Natural killer cell (primary cell): ENCODE measurements at regions not wholly inside any gene's neighbourhood (a gene's known extent, or its start where the extent isn't known, plus 50 kb on each side); places are given as distances from the start of the nearest gene placed in this dataset.
"Not testable (repeated sequence)": the region's sequence is repeated elsewhere in the genome, so short reads cannot be mapped to it uniquely, and the experiment has no call there.

Source experiments
- ATAC-seq, 3 donors: fragments of 150-1000 bp in 2 of 3; fragments of 200-7000 bp in 1 of 3; cut with Tn5 transposase; 1 replicate in 1 of 3; 2 replicates in 2 of 3; pipeline ENCODE4 v1.10.0; 2021; ENCODE audit warnings: mild to moderate bottlenecking in 2 of 3, moderate library complexity in 2 of 3
- DNase-seq, 2 donors: peaks; one replicate each; pipeline versions ENCODE4 v3.0.0 to v3.0.0-alpha.2; 2013 to 2021; ENCODE audit warnings: mixed read lengths in 1 of 2
- H3K27ac ChIP-seq: one replicate; pipeline ENCODE4 v1.5.1; 2013; ENCODE audit warnings: mild to moderate bottlenecking, low read length
- H3K27me3 ChIP-seq: one replicate; pipeline ENCODE4 v1.6.1; 2013; ENCODE audit warnings: low read length; ENCODE audit not compliant: control insufficient read depth, insufficient read depth
- H3K36me3 ChIP-seq: one replicate; pipeline ENCODE4 v1.6.1; 2013; ENCODE audit warnings: low read length; ENCODE audit not compliant: control insufficient read depth, insufficient read depth
- H3K4me1 ChIP-seq: one replicate; pipeline ENCODE4 v1.6.1; 2013; ENCODE audit warnings: low read length; ENCODE audit not compliant: control insufficient read depth, insufficient read depth
- H3K4me3 ChIP-seq: one replicate; pipeline ENCODE4 v1.5.1; 2013; ENCODE audit warnings: low read length
- H3K9me3 ChIP-seq: one replicate; pipeline ENCODE4 v1.6.1; 2013; ENCODE audit warnings: low read length; ENCODE audit not compliant: control insufficient read depth, insufficient read depth
- H3K27ac Mint-ChIP-seq, 2 donors: one replicate each; pipeline ENCODE4 v1.8.0; 2022; ENCODE audit warnings: mild to moderate bottlenecking in 2 of 2, mixed read lengths in 2 of 2, moderate library complexity in 1 of 2
- H3K27me3 Mint-ChIP-seq, 2 donors: one replicate each; pipeline ENCODE4 v1.8.0; 2022; ENCODE audit warnings: low read depth in 2 of 2, mixed read lengths in 2 of 2
- H3K36me3 Mint-ChIP-seq: one replicate; pipeline ENCODE4 v1.8.0; 2022; ENCODE audit warnings: mixed read lengths
- H3K4me1 Mint-ChIP-seq, 2 donors: one replicate each; pipeline ENCODE4 v1.8.0; 2022; ENCODE audit warnings: mixed read lengths in 2 of 2
- H3K4me3 Mint-ChIP-seq: one replicate; pipeline ENCODE4 v1.8.0; 2022; ENCODE audit warnings: mild to moderate bottlenecking, moderate library complexity, mixed read lengths
- H3K9me3 Mint-ChIP-seq, 2 donors: one replicate each; pipeline ENCODE4 v1.8.0; 2022; ENCODE audit warnings: mixed read lengths in 2 of 2
- WGBS: methylation state at CpG from one replicate; pipeline ENCODE4 v1.1.7; 2013; ENCODE audit warnings: missing lambda C conversion rate; ENCODE audit not compliant: insufficient coverage; 5-methylcytosine and 5-hydroxymethylcytosine counted together
- intact Hi-C: fragments of 100-400 bp; cut with micrococcal nuclease; formaldehyde crosslinking; loops from one replicate; pipeline ENCODE4 v1.14.2; 2022
- TF ChIP-seq, protein P1 (sequence below): fragments of 200-600 bp; IDR thresholded peaks from one replicate; pipeline ENCODE4 v1.8.0; 2022; ENCODE audit warnings: antibody characterized with exemption

DNA sequence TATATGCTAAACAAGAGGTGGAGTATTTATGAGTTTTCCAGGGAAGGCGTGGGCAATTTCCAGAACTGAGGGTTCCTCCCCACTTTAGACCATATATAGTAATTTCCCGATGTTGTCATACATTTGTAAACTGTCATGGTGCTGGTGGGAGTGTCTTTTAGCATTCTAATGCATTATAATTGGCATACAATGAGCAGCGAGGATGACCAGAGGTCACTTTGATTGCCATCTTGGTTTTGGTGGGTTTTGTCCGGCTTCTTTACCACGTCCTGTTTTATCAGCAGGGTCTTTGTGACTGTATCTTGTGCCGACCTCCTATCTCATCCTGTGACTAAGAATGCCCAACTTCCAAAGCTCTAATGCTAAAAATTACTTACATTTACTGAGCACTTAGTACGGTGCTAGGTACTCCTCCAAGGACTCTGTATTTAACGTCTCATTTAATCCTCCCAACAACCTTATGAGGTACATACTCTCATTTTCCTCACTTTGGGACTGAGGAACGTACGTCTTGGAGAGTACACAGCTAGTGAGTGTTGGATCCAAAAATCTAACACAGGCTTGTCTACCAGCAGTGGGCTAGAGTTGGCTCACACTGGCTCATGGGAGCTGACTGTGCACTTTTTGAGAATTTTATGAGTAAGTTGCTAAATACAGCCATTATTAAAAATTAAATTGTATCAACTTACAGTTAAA is 144.8 kb upstream of the NEBL start:
- H3K27me3 Mint-ChIP-seq, result no peaks in the 10 kb centered on the region
- Histone ChIP-seq H3K4me3 (no peak overlapping the region), H3K36me3 (no peaks in the 10 kb centered on the region), H3K27ac (no peak overlapping the region), H3K4me1 (no peaks in the 10 kb centered on the region), H3K9me3 (no peaks in the 10 kb centered on the region), H3K27me3 (no peaks in the 10 kb centered on the region)
- ATAC-seq (no peak), DNase-seq (no peak)
- H3K36me3 Mint-ChIP-seq, result no peaks in the 10 kb centered on the region
- no peak overlapping the region for H3K27ac Mint-ChIP-seq
- WGBS, result 79% methylated on average over 9 of the region's 10 CpGs
- no peaks in the 10 kb centered on the region for H3K4me1 Mint-ChIP-seq
- TF ChIP-seq, protein P1, sequence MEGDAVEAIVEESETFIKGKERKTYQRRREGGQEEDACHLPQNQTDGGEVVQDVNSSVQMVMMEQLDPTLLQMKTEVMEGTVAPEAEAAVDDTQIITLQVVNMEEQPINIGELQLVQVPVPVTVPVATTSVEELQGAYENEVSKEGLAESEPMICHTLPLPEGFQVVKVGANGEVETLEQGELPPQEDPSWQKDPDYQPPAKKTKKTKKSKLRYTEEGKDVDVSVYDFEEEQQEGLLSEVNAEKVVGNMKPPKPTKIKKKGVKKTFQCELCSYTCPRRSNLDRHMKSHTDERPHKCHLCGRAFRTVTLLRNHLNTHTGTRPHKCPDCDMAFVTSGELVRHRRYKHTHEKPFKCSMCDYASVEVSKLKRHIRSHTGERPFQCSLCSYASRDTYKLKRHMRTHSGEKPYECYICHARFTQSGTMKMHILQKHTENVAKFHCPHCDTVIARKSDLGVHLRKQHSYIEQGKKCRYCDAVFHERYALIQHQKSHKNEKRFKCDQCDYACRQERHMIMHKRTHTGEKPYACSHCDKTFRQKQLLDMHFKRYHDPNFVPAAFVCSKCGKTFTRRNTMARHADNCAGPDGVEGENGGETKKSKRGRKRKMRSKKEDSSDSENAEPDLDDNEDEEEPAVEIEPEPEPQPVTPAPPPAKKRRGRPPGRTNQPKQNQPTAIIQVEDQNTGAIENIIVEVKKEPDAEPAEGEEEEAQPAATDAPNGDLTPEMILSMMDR, result no peak
- H3K4me3 Mint-ChIP-seq, result no peak overlapping the region
- H3K9me3 Mint-ChIP-seq, result no peaks in the 10 kb centered on the region
- intact Hi-C loops, result no loop called here

DNA sequence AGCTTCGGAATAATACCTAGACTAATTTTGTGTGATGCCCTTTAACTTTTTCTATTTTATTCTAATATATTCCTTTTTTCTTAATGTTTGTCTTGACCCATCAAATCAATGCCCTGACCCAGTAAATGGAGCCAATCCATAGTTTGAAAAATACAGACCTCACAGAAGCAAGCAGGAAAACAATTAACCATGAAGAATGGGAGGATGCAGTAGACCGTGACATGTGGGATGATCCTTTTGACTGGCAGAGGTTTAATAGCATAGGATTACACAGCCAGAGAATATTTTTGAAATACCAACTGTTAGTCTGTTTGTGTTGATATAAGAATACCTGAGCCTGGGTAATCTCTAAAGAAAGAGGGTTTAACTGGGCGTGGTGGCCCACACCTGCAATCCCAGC is 142.6 kb upstream of the NEBL start:
- Histone ChIP-seq H3K27ac (no peak overlapping the region), H3K4me1 (no peaks in the 10 kb centered on the region), H3K9me3 (no peaks in the 10 kb centered on the region), H3K27me3 (no peaks in the 10 kb centered on the region), H3K36me3 (no peaks in the 10 kb centered on the region), H3K4me3 (no peak overlapping the region)
- DNase-seq (no peak), ATAC-seq (no peak)
- H3K4me3 Mint-ChIP-seq, result no peak overlapping the region
- TF ChIP-seq, protein P1, result no peak
- no peaks in the 10 kb centered on the region for H3K36me3 Mint-ChIP-seq
- no peaks in the 10 kb centered on the region for H3K9me3 Mint-ChIP-seq
- no peaks in the 10 kb centered on the region for H3K4me1 Mint-ChIP-seq
- intact Hi-C loops, result no loop called here
- peaks cover 0 to 3% of the 10 kb centered on the region in 2 donors for H3K27me3 Mint-ChIP-seq
- WGBS, result 94% methylated on average over 3 of the region's 3 CpGs
- H3K27ac Mint-ChIP-seq, result no peak overlapping the region

DNA sequence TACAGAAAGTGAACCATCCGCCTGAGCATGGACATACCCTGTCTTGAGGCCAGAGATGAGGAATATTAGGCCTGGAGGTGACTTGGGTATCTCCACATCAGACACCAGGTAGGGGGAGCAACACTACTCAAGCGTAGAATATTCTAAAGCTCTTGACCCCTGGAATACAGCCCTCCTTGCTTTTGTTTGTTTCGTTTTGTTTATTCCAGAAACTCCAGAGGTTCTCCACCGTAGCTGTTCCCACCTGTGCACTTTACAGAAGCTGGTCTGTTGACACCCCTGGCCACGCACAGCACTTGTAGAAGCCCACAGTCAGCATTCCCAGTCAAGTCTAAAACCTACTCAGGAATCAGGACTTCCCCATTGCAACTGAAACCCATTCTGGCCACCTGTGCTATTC is 139.6 kb upstream of the NEBL start:
- DNase-seq, result no peak
- intact Hi-C loops, result no loop called here
- Mint-ChIP-seq H3K4me3 (no peak overlapping the region), H3K4me1 (no peaks in the 10 kb centered on the region), H3K36me3 (no peaks in the 10 kb centered on the region), H3K27me3 (peaks cover 0 to 3% of the 10 kb centered on the region in 2 donors), H3K9me3 (no peaks in the 10 kb centered on the region), H3K27ac (no peak overlapping the region)
- H3K4me3 ChIP-seq, result no peak overlapping the region
- TF ChIP-seq, protein P1, result no peak
- no peaks in the 10 kb centered on the region for H3K27me3 ChIP-seq
- no peak for ATAC-seq
- 73% methylated on average over 4 of the region's 5 CpGs for WGBS
- H3K27ac ChIP-seq, result no peak overlapping the region
- no peaks in the 10 kb centered on the region for H3K9me3 ChIP-seq
- H3K36me3 ChIP-seq, result no peaks in the 10 kb centered on the region
- H3K4me1 ChIP-seq, result no peaks in the 10 kb centered on the region

DNA sequence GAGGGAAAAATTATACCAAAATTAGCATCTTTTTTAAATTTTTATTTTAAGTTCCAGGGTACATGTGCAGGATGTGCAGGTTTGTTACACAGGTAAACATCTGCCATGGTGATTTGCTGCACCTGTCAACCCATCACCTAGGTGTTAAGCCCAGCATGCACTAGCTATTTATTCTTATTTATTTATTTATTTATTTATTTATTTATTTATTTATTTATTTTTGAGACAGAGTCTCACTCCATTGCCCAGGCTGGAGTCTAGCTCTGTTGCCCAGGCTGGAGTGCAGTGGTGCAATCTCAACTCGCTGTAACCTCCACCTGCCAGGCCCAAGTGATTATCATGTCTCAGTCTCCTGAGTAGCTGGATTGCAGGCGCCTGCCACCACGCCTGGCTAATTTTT is 137.7 kb upstream of the NEBL start:
- ATAC-seq, H3K27me3 Mint-ChIP-seq, H3K27me3 ChIP-seq, DNase-seq, intact Hi-C loops, H3K4me3 Mint-ChIP-seq, H3K36me3 ChIP-seq, H3K27ac Mint-ChIP-seq, H3K4me3 ChIP-seq, H3K27ac ChIP-seq, H3K4me1 Mint-ChIP-seq, H3K9me3 Mint-ChIP-seq, H3K36me3 Mint-ChIP-seq, H3K9me3 ChIP-seq, H3K4me1 ChIP-seq: not testable (repeated sequence)
- 91% methylated on average over 3 of the region's 3 CpGs for WGBS
